ENCODE measurements at regions not wholly inside any gene's neighbourhood (a gene's known extent, or its start where the extent isn't known, plus 50 kb on each side); places are given as distances from the start of the nearest gene placed in this dataset.

DNA sequence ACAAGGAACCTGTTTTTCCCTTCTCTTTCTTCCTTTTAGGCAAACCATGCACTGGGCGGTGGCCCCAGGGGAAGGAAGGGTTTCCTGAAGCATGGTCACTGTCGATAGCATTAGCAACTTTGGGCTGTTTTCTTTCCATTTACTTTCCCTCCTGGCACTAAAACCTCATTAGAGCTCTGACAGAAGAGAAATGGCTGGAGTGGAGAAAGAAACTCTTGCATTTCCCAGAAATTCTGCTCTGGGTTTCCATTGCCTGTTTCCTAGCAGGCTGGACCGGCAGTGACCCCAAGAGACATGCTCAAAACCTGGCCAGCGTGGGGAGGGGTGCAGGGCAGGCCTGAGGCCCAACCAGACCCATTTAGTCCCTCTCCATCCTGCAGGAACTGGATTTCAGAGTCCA is 230.7 kb upstream of the CCL2 start:
- TF ChIP-seq, protein P1, sequence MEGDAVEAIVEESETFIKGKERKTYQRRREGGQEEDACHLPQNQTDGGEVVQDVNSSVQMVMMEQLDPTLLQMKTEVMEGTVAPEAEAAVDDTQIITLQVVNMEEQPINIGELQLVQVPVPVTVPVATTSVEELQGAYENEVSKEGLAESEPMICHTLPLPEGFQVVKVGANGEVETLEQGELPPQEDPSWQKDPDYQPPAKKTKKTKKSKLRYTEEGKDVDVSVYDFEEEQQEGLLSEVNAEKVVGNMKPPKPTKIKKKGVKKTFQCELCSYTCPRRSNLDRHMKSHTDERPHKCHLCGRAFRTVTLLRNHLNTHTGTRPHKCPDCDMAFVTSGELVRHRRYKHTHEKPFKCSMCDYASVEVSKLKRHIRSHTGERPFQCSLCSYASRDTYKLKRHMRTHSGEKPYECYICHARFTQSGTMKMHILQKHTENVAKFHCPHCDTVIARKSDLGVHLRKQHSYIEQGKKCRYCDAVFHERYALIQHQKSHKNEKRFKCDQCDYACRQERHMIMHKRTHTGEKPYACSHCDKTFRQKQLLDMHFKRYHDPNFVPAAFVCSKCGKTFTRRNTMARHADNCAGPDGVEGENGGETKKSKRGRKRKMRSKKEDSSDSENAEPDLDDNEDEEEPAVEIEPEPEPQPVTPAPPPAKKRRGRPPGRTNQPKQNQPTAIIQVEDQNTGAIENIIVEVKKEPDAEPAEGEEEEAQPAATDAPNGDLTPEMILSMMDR (IDR thresholded peaks at IDR 0.05), result no peak
- no peak for TF ChIP-seq POLR2A (IDR thresholded peaks at IDR 0.05)
